Stomach (tissue), 8 donors: ENCODE measurements at regions not wholly inside any gene's neighbourhood (a gene's known extent, or its start where the extent isn't known, plus 50 kb on each side); places are given as distances from the start of the nearest gene placed in this dataset.

ENCODE experiments used
- DNase-seq, 2 donors: peaks; one replicate each; pipeline versions ENCODE4 v3.0.0 to v3.0.0-alpha.2; 2013 to 2019
- H3K27ac ChIP-seq, 5 donors: fragments of 200-600 bp in 4 of 5; sonication (generic) in 4 of 5; one replicate each; pipeline ENCODE4 v1.5.1; 2013 to 2019; ENCODE audit warnings: mild to moderate bottlenecking in 1 of 5, moderate library complexity in 1 of 5
- H3K27me3 ChIP-seq, 3 donors: fragments of 200-600 bp; sonication (generic); one replicate each; pipeline ENCODE4 v1.5.1; 2017 to 2019; ENCODE audit warnings: mixed run types in 1 of 3
- H3K36me3 ChIP-seq, 4 donors: fragments of 200-600 bp; sonication (generic); 1 replicate in 3 of 4; 2 replicates in 1 of 4; pipeline ENCODE4 v1.5.1; 2016 to 2019
- H3K4me1 ChIP-seq, 4 donors: fragments of 200-600 bp; sonication (generic); one replicate each; pipeline ENCODE4 v1.5.1; 2016 to 2019
- H3K4me3 ChIP-seq, 4 donors: fragments of 200-600 bp; sonication (generic) in 3 of 4; one replicate each; pipeline ENCODE4 v1.5.1; 2016 to 2019; ENCODE audit warnings: mild to moderate bottlenecking in 1 of 4
- H3K9me3 ChIP-seq, 4 donors: fragments of 200-600 bp; sonication (generic); one replicate each; pipeline ENCODE4 v1.5.1; 2016 to 2019
- EP300 ChIP-seq: sonication (generic); formaldehyde crosslinking; IDR thresholded peaks from one replicate; pipeline ENCODE4 v1.6.1; 2017; ENCODE audit warnings: antibody characterized with exemption
- POLR2A ChIP-seq, 4 donors: fragments of 450-650 bp; IDR thresholded peaks; one replicate each; pipeline ENCODE4 v1.6.1; 2016; ENCODE audit warnings: antibody characterized with exemption in 4 of 4, control low read depth in 2 of 4, mild to moderate bottlenecking in 1 of 4, moderate library complexity in 1 of 4
- POLR2AphosphoS5 ChIP-seq, 3 donors: sonication (generic); formaldehyde crosslinking; IDR thresholded peaks; one replicate each; pipeline ENCODE4 v1.6.1; 2016; ENCODE audit warnings: antibody characterized with exemption in 3 of 3
- WGBS, 5 donors: extraction: QIAGEN DNeasy Blood & Tissue Kit in 3 of 5; methylation state at CpG; one replicate each; pipeline versions ENCODE4 v1.1.5 to v1.1.7; 2013 to 2018; 5-methylcytosine and 5-hydroxymethylcytosine counted together
- intact Hi-C: fragments of 100-400 bp; cut with DNase I; formaldehyde crosslinking; loops from one replicate; pipeline ENCODE4 v1.15.1; 2023; ENCODE audit warnings: low total_unique reads
- TF ChIP-seq, protein P1 (sequence below), 7 experiments: fragments of 450-650 bp in 4 of 7; fragments of 200-600 bp in 3 of 7; sonication (generic) in 3 of 7; IDR thresholded peaks; one replicate each; pipeline ENCODE4 v1.5.1; 2016 to 2019; ENCODE audit warnings: antibody characterized with exemption in 7 of 7, control low read depth in 2 of 7, mild to moderate bottlenecking in 1 of 7
- donor health status: healthy with polysubstance abuse.
- donor health status: Bipolar disorder and iron deficiency.
- donor health status: healthy.

DNA sequence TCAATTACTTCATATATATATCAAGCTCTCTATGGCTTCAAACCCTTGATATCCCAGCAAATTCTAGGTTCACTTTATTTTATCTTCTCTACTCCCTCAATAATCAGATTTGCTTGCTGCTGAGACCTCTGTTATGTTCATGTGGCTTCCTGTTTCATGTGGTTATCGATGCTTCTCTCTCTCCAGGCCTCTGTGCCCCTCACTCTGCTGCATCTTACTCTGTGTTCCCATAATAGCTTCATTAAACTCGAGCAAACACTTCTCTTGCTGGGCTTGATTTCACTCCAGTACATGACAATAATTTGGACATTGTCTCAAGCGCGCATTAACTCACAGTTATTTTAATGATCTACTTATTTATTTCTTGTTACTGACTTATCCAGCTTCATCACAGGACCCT is 798.8 kb downstream of the CDH9 start:
- no peak for DNase-seq
- Histone ChIP-seq H3K4me3 (no peak overlapping the region), H3K27ac (no peak overlapping the region), H3K9me3 (peaks cover 0 to 20% (median 4%) of the 10 kb centered on the region in 4 donors), H3K4me1 (no peaks in the 10 kb centered on the region), H3K27me3 (no peaks in the 10 kb centered on the region), H3K36me3 (no peaks in the 10 kb centered on the region)
- intact Hi-C loops = no loop called here
- TF ChIP-seq POLR2A (IDR thresholded peaks at IDR 0.05) (no peak), POLR2AphosphoS5 (IDR thresholded peaks at IDR 0.05) (no peak)
- TF ChIP-seq, protein P1, sequence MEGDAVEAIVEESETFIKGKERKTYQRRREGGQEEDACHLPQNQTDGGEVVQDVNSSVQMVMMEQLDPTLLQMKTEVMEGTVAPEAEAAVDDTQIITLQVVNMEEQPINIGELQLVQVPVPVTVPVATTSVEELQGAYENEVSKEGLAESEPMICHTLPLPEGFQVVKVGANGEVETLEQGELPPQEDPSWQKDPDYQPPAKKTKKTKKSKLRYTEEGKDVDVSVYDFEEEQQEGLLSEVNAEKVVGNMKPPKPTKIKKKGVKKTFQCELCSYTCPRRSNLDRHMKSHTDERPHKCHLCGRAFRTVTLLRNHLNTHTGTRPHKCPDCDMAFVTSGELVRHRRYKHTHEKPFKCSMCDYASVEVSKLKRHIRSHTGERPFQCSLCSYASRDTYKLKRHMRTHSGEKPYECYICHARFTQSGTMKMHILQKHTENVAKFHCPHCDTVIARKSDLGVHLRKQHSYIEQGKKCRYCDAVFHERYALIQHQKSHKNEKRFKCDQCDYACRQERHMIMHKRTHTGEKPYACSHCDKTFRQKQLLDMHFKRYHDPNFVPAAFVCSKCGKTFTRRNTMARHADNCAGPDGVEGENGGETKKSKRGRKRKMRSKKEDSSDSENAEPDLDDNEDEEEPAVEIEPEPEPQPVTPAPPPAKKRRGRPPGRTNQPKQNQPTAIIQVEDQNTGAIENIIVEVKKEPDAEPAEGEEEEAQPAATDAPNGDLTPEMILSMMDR (IDR thresholded peaks at IDR 0.05) = no peak
- WGBS, 5 donors = 72 to 80% (median 73%) methylated on average over 4 of the region's 4 CpGs

DNA sequence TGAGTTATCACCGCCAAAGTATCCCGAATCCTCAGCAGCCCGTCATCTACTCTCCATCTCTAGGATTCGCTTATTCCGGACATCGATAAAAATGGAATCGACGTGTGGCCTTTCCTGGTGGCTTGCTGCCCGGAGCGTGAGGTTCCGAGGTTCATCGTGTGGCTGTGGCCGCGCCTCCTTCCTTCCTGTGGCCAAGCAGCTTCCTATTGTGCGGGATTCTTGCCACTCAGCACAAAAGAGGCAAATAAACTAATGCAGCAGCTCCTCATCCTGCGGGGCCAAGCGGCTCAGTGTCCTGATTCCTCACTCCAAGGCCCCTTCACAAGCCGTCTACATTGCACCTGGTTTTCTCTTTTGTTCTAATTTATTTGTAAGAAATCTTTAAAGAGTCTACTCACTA is 800.9 kb downstream of the CDH9 start:
- no peak for DNase-seq
- TF ChIP-seq POLR2AphosphoS5 (IDR thresholded peaks at IDR 0.05) = no peak
- no peak for TF ChIP-seq POLR2A (IDR thresholded peaks at IDR 0.05)
- TF ChIP-seq, protein P1 (IDR thresholded peaks at IDR 0.05) = no peak
- TF ChIP-seq EP300 = no peak
- H3K27me3 ChIP-seq = no peaks in the 10 kb centered on the region
- WGBS, 5 donors = 84 to 95% (median 90%) methylated on average over 18 of the region's 18 CpGs
- no peak overlapping the region for H3K27ac ChIP-seq
- H3K4me1 ChIP-seq = no peaks in the 10 kb centered on the region
- no peak overlapping the region for H3K4me3 ChIP-seq
- H3K9me3 ChIP-seq = peaks cover 0 to 28% (median 4%) of the 10 kb centered on the region in 4 donors
- intact Hi-C loops = no loop called here
- no peaks in the 10 kb centered on the region for H3K36me3 ChIP-seq

DNA sequence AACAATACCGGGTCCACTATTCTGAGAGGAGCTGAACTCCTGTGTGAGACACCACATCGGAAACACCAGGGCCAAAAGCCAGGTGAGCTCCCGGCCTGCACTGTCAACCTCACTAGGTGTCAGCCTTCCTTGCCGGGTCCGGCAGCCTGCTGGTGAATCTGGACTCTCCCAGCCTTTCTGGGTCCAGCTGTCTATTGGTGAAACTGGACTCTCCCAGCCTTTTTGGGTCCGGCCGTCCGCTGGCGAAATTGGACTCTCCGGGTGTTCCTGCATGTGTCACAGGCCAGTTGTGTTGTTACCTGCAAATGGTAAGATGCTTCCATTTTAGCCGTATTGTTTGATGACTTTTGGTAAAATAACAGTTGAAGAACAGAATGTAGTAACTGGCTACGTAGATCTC is 801.5 kb downstream of the CDH9 start:
- Histone ChIP-seq H3K27me3 (no peaks in the 10 kb centered on the region), H3K4me1 (no peaks in the 10 kb centered on the region), H3K9me3 (peaks cover 0 to 32% (median 5%) of the 10 kb centered on the region in 4 donors), H3K4me3 (no peak overlapping the region), H3K27ac (no peak overlapping the region), H3K36me3 (no peaks in the 10 kb centered on the region)
- no peak for DNase-seq
- 90 to 97% (median 96%) methylated on average over 12 of the region's 12 CpGs for WGBS, 5 donors
- intact Hi-C loops = no loop called here
- TF ChIP-seq, protein P1 (IDR thresholded peaks at IDR 0.05) = no peak
- TF ChIP-seq POLR2AphosphoS5 (IDR thresholded peaks at IDR 0.05) = no peak
- TF ChIP-seq POLR2A (IDR thresholded peaks at IDR 0.05) = no peak
- TF ChIP-seq EP300 = no peak

DNA sequence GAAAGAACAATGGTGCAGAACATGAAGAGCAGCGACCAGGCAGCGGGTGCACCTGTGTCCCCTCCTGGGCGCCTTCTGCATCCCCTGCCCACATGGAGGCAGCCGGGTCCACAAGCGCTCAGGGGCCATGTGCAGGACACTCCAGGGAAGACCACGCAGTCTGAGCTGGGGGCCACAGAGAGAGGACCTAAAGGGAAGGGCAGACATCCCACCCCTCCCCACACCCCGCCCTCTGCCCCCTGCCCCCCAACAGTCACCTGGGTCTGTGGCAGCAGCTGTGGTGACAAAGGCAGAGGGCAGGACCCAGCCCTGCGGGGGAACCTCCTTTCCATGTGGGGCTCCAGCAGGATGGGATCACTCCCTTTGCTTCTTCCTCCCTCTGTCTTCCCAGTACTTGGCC is 805.7 kb downstream of the CDH9 start:
- Histone ChIP-seq H3K9me3 (peaks cover 0 to 31% (median 15%) of the 10 kb centered on the region in 4 donors), H3K4me1 (no peaks in the 10 kb centered on the region), H3K4me3 (no peak overlapping the region), H3K27me3 (no peaks in the 10 kb centered on the region), H3K27ac (no peak overlapping the region), H3K36me3 (no peaks in the 10 kb centered on the region)
- DNase-seq = no peak
- intact Hi-C loops = no loop called here
- 75 to 93% (median 89%) methylated on average over 4 to 8 of the region's 8 CpGs for WGBS, 5 donors
- TF ChIP-seq POLR2A (IDR thresholded peaks at IDR 0.05) = no peak
- no peak for TF ChIP-seq EP300
- no peak for TF ChIP-seq POLR2AphosphoS5 (IDR thresholded peaks at IDR 0.05)
- TF ChIP-seq, protein P1 (IDR thresholded peaks at IDR 0.05) = no peak
